ENCODE measurements at regions not wholly inside any gene's neighbourhood (a gene's known extent, or its start where the extent isn't known, plus 50 kb on each side); places are given as distances from the start of the nearest gene placed in this dataset.
A peak's percentile ranks its signal among the peaks of the same experiment; 100 is the strongest.
"Not testable (repeated sequence)": the region's sequence is repeated elsewhere in the genome, so short reads cannot be mapped to it uniquely, and the experiment has no call there.

- Histone ChIP-seq H3K36me3 (no peaks in the 10 kb centered on the region), H3K4me3 (no peak overlapping the region), H3K9me3 (no peaks in the 10 kb centered on the region), H3K27me3 (peaks cover 0 to 8% (median 0%) of the 10 kb centered on the region in 4 donors), H3K4me1 (no peaks in the 10 kb centered on the region), H3K27ac (no peak overlapping the region)
- intact Hi-C loops (cut with DNase I), result loop anchor here in 2 of 3 donors (10.0 kb wide), 2 partner anchors 672 to 1542 kb away; no protein-coding TSS in a partner anchor
- peak; percentile 70 to 86 (median 79) for TF ChIP-seq CTCF (IDR thresholded peaks at IDR 0.05)
- FAIRE-seq, result peak; percentile 85
- 5% methylated on average over 13 of the region's 13 CpGs for WGBS, 2 donors
- peak; percentile 90 to 99 (median 97) for ATAC-seq
- DNase-seq, result peak in 5 of 6 donors; percentile 60 to 92 (median 76)
Observed at GRCh38 chr19:30682999-30683536, 310.9 kb downstream of the ZNF536 start.

GRCh38 chr19:30682146-30682998 lies 310.2 kb downstream of the ZNF536 start:
- Histone ChIP-seq H3K27me3 (peaks cover 0 to 8% (median 0%) of the 10 kb centered on the region in 4 donors), H3K9me3 (no peaks in the 10 kb centered on the region), H3K4me3 (no peak overlapping the region), H3K4me1 (no peaks in the 10 kb centered on the region), H3K27ac (no peak overlapping the region), H3K36me3 (no peaks in the 10 kb centered on the region)
- DNase-seq, result no peak
- FAIRE-seq, result no peak
- intact Hi-C loops (cut with DNase I), result loop anchor here in 2 of 3 donors (10.0 kb wide), 2 partner anchors 672 to 1542 kb away; no protein-coding TSS in a partner anchor
- no peak for ATAC-seq
- no peak for TF ChIP-seq CTCF (IDR thresholded peaks at IDR 0.05)
- WGBS, 2 donors, result 41 to 43% methylated on average over 27 of the region's 27 CpGs

GRCh38 chr19:30681162-30682100 lies 309.2 kb downstream of the ZNF536 start:
- 58 to 68% methylated on average over 19 of the region's 19 CpGs for WGBS, 2 donors
- Histone ChIP-seq H3K9me3 (no peaks in the 10 kb centered on the region), H3K4me1 (no peaks in the 10 kb centered on the region), H3K27ac (no peak overlapping the region), H3K4me3 (no peak overlapping the region), H3K27me3 (peaks cover 0 to 2% (median 0%) of the 10 kb centered on the region in 4 donors), H3K36me3 (no peaks in the 10 kb centered on the region)
- ATAC-seq, result no peak
- intact Hi-C loops (cut with DNase I), result loop anchor here in 2 of 3 donors (10.0 kb wide), 2 partner anchors 673 to 1543 kb away; no protein-coding TSS in a partner anchor
- no peak for FAIRE-seq
- DNase-seq, result no peak
- no peak for TF ChIP-seq CTCF (IDR thresholded peaks at IDR 0.05)

- H3K27ac ChIP-seq, FAIRE-seq, H3K9me3 ChIP-seq, H3K36me3 ChIP-seq, ATAC-seq, H3K4me1 ChIP-seq, H3K27me3 ChIP-seq, H3K4me3 ChIP-seq, DNase-seq: not testable (repeated sequence)
- WGBS, 2 donors, result 88 to 94% methylated on average over 1 of the region's 3 CpGs
- intact Hi-C loops (cut with DNase I), result loop anchor here in 2 of 3 donors (10.0 kb wide), 2 partner anchors 674 to 1544 kb away; no protein-coding TSS in a partner anchor
Observed at GRCh38 chr19:30680399-30680798, 308.2 kb downstream of the ZNF536 start.

- 39 to 54% methylated on average over 6 of the region's 6 CpGs for WGBS, 2 donors
- no peaks in the 10 kb centered on the region for H3K4me1 ChIP-seq
- intact Hi-C loops (cut with DNase I), result loop anchor here in 2 of 3 donors (10.0 kb wide), 2 partner anchors 675 to 1545 kb away; no protein-coding TSS in a partner anchor
- H3K36me3 ChIP-seq, result no peaks in the 10 kb centered on the region
- no peak for FAIRE-seq
- ATAC-seq, result no peak
- no peak overlapping the region for H3K4me3 ChIP-seq
- no peak for TF ChIP-seq CTCF (IDR thresholded peaks at IDR 0.05)
- no peaks in the 10 kb centered on the region for H3K27me3 ChIP-seq
- no peak for DNase-seq
- H3K27ac ChIP-seq, result no peak overlapping the region
- no peaks in the 10 kb centered on the region for H3K9me3 ChIP-seq
Observed at GRCh38 chr19:30679789-30680188, 307.6 kb downstream of the ZNF536 start.
